ENCODE measurements at regions not wholly inside any gene's neighbourhood (a gene's known extent, or its start where the extent isn't known, plus 50 kb on each side); places are given as distances from the start of the nearest gene placed in this dataset.

GRCh38 chr12:130027798-130028197 lies 124.0 kb upstream of the TMEM132D start:
- Histone ChIP-seq H2AK5ac (ENCODE audit: low read length, severe bottlenecking) (no peak overlapping the region), H3K36me3 (ENCODE audit: control insufficient read depth in 1 of 2, insufficient read depth in 2 of 2, low read depth in 1 of 2, low read length in 2 of 2) (no peaks in the 10 kb centered on the region), H3K27ac (ENCODE audit: low read length, poor library complexity, severe bottlenecking) (no peak overlapping the region), H3K79me1 (replicated peaks; ENCODE audit: low read length, poor library complexity, severe bottlenecking) (no peaks in the 10 kb centered on the region), H2BK12ac (ENCODE audit: low read length in 2 of 2) (no peak overlapping the region), H3K9ac (ENCODE audit: low read length) (no peak overlapping the region), H3K23ac (ENCODE audit: low read length in 2 of 2) (no peak overlapping the region), H4K91ac (ENCODE audit: low read length) (no peak overlapping the region), H2BK15ac (ENCODE audit: low read depth, poor library complexity, severe bottlenecking) (no peak overlapping the region), H2AFZ (ENCODE audit: low read depth, low read length) (no peak overlapping the region), H3K4me2 (ENCODE audit: low read length, poor library complexity, severe bottlenecking) (no peak overlapping the region), H3K4me3 (ENCODE audit: insufficient read depth in 1 of 2, low read depth in 1 of 2, low read length in 2 of 2) (no peak overlapping the region), H3K14ac (ENCODE audit: low read length in 2 of 2) (no peak overlapping the region), H2BK5ac (ENCODE audit: low read depth, low read length, poor library complexity, severe bottlenecking) (no peak overlapping the region), H3K18ac (ENCODE audit: low read depth in 1 of 2, low read length in 2 of 2) (no peak overlapping the region), H3K4me1 (ENCODE audit: control insufficient read depth, insufficient read depth, low read depth, low read length) (no peaks in the 10 kb centered on the region), H3K4ac (ENCODE audit: low read depth in 1 of 2, low read length in 2 of 2) (no peak overlapping the region), H3K27me3 (ENCODE audit: control insufficient read depth in 1 of 2, insufficient read depth in 1 of 2, low read length in 2 of 2) (peaks cover 0 to 21% of the 10 kb centered on the region in 2 experiments), H4K8ac (ENCODE audit: low read length) (no peak overlapping the region), H2BK120ac (ENCODE audit: low read depth, low read length) (no peak overlapping the region), H3K9me3 (ENCODE audit: control insufficient read depth, low read length) (no peaks in the 10 kb centered on the region)
- DNase-seq = no peak
- no CpG with 5 or more reads among the region's 1 CpG for WGBS

GRCh38 chr12:130029151-130029550 lies 125.3 kb upstream of the TMEM132D start:
- Histone ChIP-seq H4K8ac (ENCODE audit: low read length) (no peak overlapping the region), H2AFZ (ENCODE audit: low read depth, low read length) (no peak overlapping the region), H2AK5ac (ENCODE audit: low read length, severe bottlenecking) (no peak overlapping the region), H3K9me3 (ENCODE audit: control insufficient read depth, low read length) (no peaks in the 10 kb centered on the region), H3K4me3 (ENCODE audit: insufficient read depth in 1 of 2, low read depth in 1 of 2, low read length in 2 of 2) (no peak overlapping the region), H3K9ac (ENCODE audit: low read length) (no peak overlapping the region), H2BK5ac (ENCODE audit: low read depth, low read length, poor library complexity, severe bottlenecking) (no peak overlapping the region), H2BK12ac (ENCODE audit: low read length in 2 of 2) (no peak overlapping the region), H3K23ac (ENCODE audit: low read length in 2 of 2) (no peak overlapping the region), H3K18ac (ENCODE audit: low read depth in 1 of 2, low read length in 2 of 2) (no peak overlapping the region), H3K79me1 (replicated peaks; ENCODE audit: low read length, poor library complexity, severe bottlenecking) (no peaks in the 10 kb centered on the region), H3K14ac (ENCODE audit: low read length in 2 of 2) (no peak overlapping the region), H3K27ac (ENCODE audit: low read length, poor library complexity, severe bottlenecking) (no peak overlapping the region), H3K4me1 (ENCODE audit: control insufficient read depth, insufficient read depth, low read depth, low read length) (no peaks in the 10 kb centered on the region), H2BK120ac (ENCODE audit: low read depth, low read length) (no peak overlapping the region), H2BK15ac (ENCODE audit: low read depth, poor library complexity, severe bottlenecking) (no peak overlapping the region), H3K4ac (ENCODE audit: low read depth in 1 of 2, low read length in 2 of 2) (no peak overlapping the region), H4K91ac (ENCODE audit: low read length) (no peak overlapping the region), H3K36me3 (ENCODE audit: control insufficient read depth in 1 of 2, insufficient read depth in 2 of 2, low read depth in 1 of 2, low read length in 2 of 2) (no peaks in the 10 kb centered on the region), H3K27me3 (ENCODE audit: control insufficient read depth in 1 of 2, insufficient read depth in 1 of 2, low read length in 2 of 2) (peaks cover 0 to 21% of the 10 kb centered on the region in 2 experiments), H3K4me2 (ENCODE audit: low read length, poor library complexity, severe bottlenecking) (no peak overlapping the region)
- 89% methylated on average over 10 of the region's 13 CpGs for WGBS
- DNase-seq = no peak

- Histone ChIP-seq H2BK12ac (ENCODE audit: low read length in 2 of 2) (no peak overlapping the region), H3K4me1 (ENCODE audit: control insufficient read depth, insufficient read depth, low read depth, low read length) (no peaks in the 10 kb centered on the region), H2BK15ac (ENCODE audit: low read depth, poor library complexity, severe bottlenecking) (no peak overlapping the region), H3K36me3 (ENCODE audit: control insufficient read depth in 1 of 2, insufficient read depth in 2 of 2, low read depth in 1 of 2, low read length in 2 of 2) (no peaks in the 10 kb centered on the region), H3K4ac (ENCODE audit: low read depth in 1 of 2, low read length in 2 of 2) (no peak overlapping the region), H3K9me3 (ENCODE audit: control insufficient read depth, low read length) (no peaks in the 10 kb centered on the region), H2BK5ac (ENCODE audit: low read depth, low read length, poor library complexity, severe bottlenecking) (no peak overlapping the region), H3K4me2 (ENCODE audit: low read length, poor library complexity, severe bottlenecking) (no peak overlapping the region), H3K79me1 (replicated peaks; ENCODE audit: low read length, poor library complexity, severe bottlenecking) (no peaks in the 10 kb centered on the region), H3K4me3 (ENCODE audit: insufficient read depth in 1 of 2, low read depth in 1 of 2, low read length in 2 of 2) (no peak overlapping the region), H3K9ac (ENCODE audit: low read length) (no peak overlapping the region), H4K91ac (ENCODE audit: low read length) (no peak overlapping the region), H2AFZ (ENCODE audit: low read depth, low read length) (no peak overlapping the region), H3K14ac (ENCODE audit: low read length in 2 of 2) (no peak overlapping the region), H4K8ac (ENCODE audit: low read length) (no peak overlapping the region), H3K18ac (ENCODE audit: low read depth in 1 of 2, low read length in 2 of 2) (no peak overlapping the region), H2AK5ac (ENCODE audit: low read length, severe bottlenecking) (no peak overlapping the region), H2BK120ac (ENCODE audit: low read depth, low read length) (no peak overlapping the region), H3K27ac (ENCODE audit: low read length, poor library complexity, severe bottlenecking) (no peak overlapping the region), H3K23ac (ENCODE audit: low read length in 2 of 2) (no peak overlapping the region), H3K27me3 (ENCODE audit: control insufficient read depth in 1 of 2, insufficient read depth in 1 of 2, low read length in 2 of 2) (peaks cover 0 to 24% of the 10 kb centered on the region in 2 experiments)
- DNase-seq = no peak
- 71% methylated on average over 11 of the region's 15 CpGs for WGBS
These were observed 127.2 kb upstream of the TMEM132D start for GRCh38 chr12:130031041-130031440.

GRCh38 chr12:130031571-130032189 lies 127.9 kb upstream of the TMEM132D start:
- no peak overlapping the region for H3K4me3 ChIP-seq (ENCODE audit: insufficient read depth in 1 of 2, low read depth in 1 of 2, low read length in 2 of 2)
- H4K8ac ChIP-seq (ENCODE audit: low read length) = no peak overlapping the region
- H3K9ac ChIP-seq (ENCODE audit: low read length) = no peak overlapping the region
- H2BK5ac ChIP-seq (ENCODE audit: low read depth, low read length, poor library complexity, severe bottlenecking) = no peak overlapping the region
- H3K14ac ChIP-seq (ENCODE audit: low read length in 2 of 2) = no peak overlapping the region
- H2BK15ac ChIP-seq (ENCODE audit: low read depth, poor library complexity, severe bottlenecking) = no peak overlapping the region
- no peak overlapping the region for H3K27ac ChIP-seq (ENCODE audit: low read length, poor library complexity, severe bottlenecking)
- no peak overlapping the region for H2AK5ac ChIP-seq (ENCODE audit: low read length, severe bottlenecking)
- peaks cover 0 to 24% of the 10 kb centered on the region in 2 experiments for H3K27me3 ChIP-seq (ENCODE audit: control insufficient read depth in 1 of 2, insufficient read depth in 1 of 2, low read length in 2 of 2)
- H3K23ac ChIP-seq (ENCODE audit: low read length in 2 of 2) = no peak overlapping the region
- H2BK12ac ChIP-seq (ENCODE audit: low read length in 2 of 2) = no peak overlapping the region
- H3K9me3 ChIP-seq (ENCODE audit: control insufficient read depth, low read length) = no peaks in the 10 kb centered on the region
- H3K4me1 ChIP-seq (ENCODE audit: control insufficient read depth, insufficient read depth, low read depth, low read length) = no peaks in the 10 kb centered on the region
- H2AFZ ChIP-seq (ENCODE audit: low read depth, low read length) = no peak overlapping the region
- no peaks in the 10 kb centered on the region for H3K36me3 ChIP-seq (ENCODE audit: control insufficient read depth in 1 of 2, insufficient read depth in 2 of 2, low read depth in 1 of 2, low read length in 2 of 2)
- H3K18ac ChIP-seq (ENCODE audit: low read depth in 1 of 2, low read length in 2 of 2) = no peak overlapping the region
- DNase-seq = peak; percentile 3
- no peak overlapping the region for H4K91ac ChIP-seq (ENCODE audit: low read length)
- 6% methylated on average over 9 of the region's 12 CpGs for WGBS
- no peak overlapping the region for H2BK120ac ChIP-seq (ENCODE audit: low read depth, low read length)
- no peak overlapping the region for H3K4me2 ChIP-seq (ENCODE audit: low read length, poor library complexity, severe bottlenecking)
- no peaks in the 10 kb centered on the region for H3K79me1 ChIP-seq (replicated peaks; ENCODE audit: low read length, poor library complexity, severe bottlenecking)
- no peak overlapping the region for H3K4ac ChIP-seq (ENCODE audit: low read depth in 1 of 2, low read length in 2 of 2)

All from mesenchymal stem cell (in vitro differentiated cells and primary cell).